ENCODE measurements at regions not wholly inside any gene's neighbourhood (a gene's known extent, or its start where the extent isn't known, plus 50 kb on each side); places are given as distances from the start of the nearest gene placed in this dataset.

GRCh38 chr5:18179579-18179978 lies 545.3 kb downstream of the TAF11L14 start:
- FAIRE-seq: no peak

DNA sequence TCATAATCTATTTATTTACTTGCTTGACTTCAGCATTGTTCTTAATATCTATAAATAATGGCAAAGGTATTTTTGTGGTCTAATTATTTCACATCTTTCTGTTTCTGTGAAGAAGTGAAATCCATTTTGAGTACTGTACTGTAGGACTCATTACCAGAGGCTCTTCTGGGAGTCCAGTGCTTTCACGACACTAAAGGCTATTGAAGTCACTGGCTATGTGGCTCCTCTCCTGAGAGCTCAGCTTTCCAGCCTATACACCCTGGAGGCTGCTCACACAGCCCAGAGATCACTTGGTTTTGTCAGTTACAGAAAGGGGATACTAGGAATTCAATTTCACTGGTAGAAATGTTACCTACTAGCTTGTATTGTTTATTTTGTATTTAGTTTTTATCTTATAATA lies 547.3 kb downstream of the TAF11L14 start:
- no peak overlapping the region for H3K27ac ChIP-seq (ENCODE audit: control insufficient read depth, insufficient read depth, low read length)
- dilution Hi-C loops (cut with MboI; ENCODE audit: extremely low pct_ligation_motif_present, low sequenced_read_pairs): no loop called here

More at GRCh38 chr5:18179579-18179978, 545.3 kb downstream of the TAF11L14 start:
- H3K9me3 ChIP-seq (ENCODE audit: control insufficient read depth, low read depth, low read length): no peaks in the 10 kb centered on the region
- no peaks in the 10 kb centered on the region for H3K4me1 ChIP-seq (ENCODE audit: control insufficient read depth, extremely low read depth, insufficient read depth, low read length)
- H3K27me3 ChIP-seq (ENCODE audit: control insufficient read depth, extremely low read depth, insufficient read depth, low read length): no peaks in the 10 kb centered on the region
- no peaks in the 10 kb centered on the region for H3K9me1 ChIP-seq (ENCODE audit: control insufficient read depth, extremely low read depth, insufficient read depth, low read length)
- DNase-seq (ENCODE audit: low read depth, low spot score): no peak
- TF ChIP-seq, protein P1, sequence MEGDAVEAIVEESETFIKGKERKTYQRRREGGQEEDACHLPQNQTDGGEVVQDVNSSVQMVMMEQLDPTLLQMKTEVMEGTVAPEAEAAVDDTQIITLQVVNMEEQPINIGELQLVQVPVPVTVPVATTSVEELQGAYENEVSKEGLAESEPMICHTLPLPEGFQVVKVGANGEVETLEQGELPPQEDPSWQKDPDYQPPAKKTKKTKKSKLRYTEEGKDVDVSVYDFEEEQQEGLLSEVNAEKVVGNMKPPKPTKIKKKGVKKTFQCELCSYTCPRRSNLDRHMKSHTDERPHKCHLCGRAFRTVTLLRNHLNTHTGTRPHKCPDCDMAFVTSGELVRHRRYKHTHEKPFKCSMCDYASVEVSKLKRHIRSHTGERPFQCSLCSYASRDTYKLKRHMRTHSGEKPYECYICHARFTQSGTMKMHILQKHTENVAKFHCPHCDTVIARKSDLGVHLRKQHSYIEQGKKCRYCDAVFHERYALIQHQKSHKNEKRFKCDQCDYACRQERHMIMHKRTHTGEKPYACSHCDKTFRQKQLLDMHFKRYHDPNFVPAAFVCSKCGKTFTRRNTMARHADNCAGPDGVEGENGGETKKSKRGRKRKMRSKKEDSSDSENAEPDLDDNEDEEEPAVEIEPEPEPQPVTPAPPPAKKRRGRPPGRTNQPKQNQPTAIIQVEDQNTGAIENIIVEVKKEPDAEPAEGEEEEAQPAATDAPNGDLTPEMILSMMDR (optimal IDR thresholded peaks at IDR 0.05 in 1 of 3, IDR thresholded peaks at IDR 0.05 in 1 of 3, conservative IDR thresholded peaks at IDR 0.05 in 1 of 3; ENCODE audit: extremely low read depth in 1 of 3, insufficient read depth in 2 of 3, low read length in 3 of 3): no peak
- TF ChIP-seq EZH2 (IDR thresholded peaks at IDR 0.05; ENCODE audit: low read length): no peak
- H3K79me2 ChIP-seq (ENCODE audit: control insufficient read depth, insufficient read depth, low read length): no peaks in the 10 kb centered on the region
- H4K20me1 ChIP-seq (ENCODE audit: control insufficient read depth, extremely low read depth, insufficient read depth, low read length): no peaks in the 10 kb centered on the region
- no peak overlapping the region for H3K4me3 ChIP-seq (ENCODE audit: control insufficient read depth in 2 of 3, extremely low read depth in 1 of 3, insufficient read depth in 2 of 3, low read depth in 1 of 3, low read length in 3 of 3)
- no peak overlapping the region for H3K4me2 ChIP-seq (ENCODE audit: control insufficient read depth, extremely low read depth, insufficient read depth, low read depth, low read length)
- no peaks in the 10 kb centered on the region for H3K36me3 ChIP-seq (ENCODE audit: control insufficient read depth in 2 of 2, extremely low read depth in 1 of 2, insufficient read depth in 2 of 2, low read length in 2 of 2)
- no peak overlapping the region for H3K9ac ChIP-seq (ENCODE audit: control insufficient read depth, extremely low read depth, insufficient read depth, low read length)
- no peak overlapping the region for H2AFZ ChIP-seq (ENCODE audit: control insufficient read depth, low read length)
- no peak overlapping the region for H3K27ac ChIP-seq (ENCODE audit: control insufficient read depth, insufficient read depth, low read length)
- dilution Hi-C loops (cut with MboI; ENCODE audit: extremely low pct_ligation_motif_present, low sequenced_read_pairs): no loop called here

More for the DNA sequence above, 547.3 kb downstream of the TAF11L14 start:
- Histone ChIP-seq H3K9me1 (ENCODE audit: control insufficient read depth, extremely low read depth, insufficient read depth, low read length) (no peaks in the 10 kb centered on the region), H3K4me1 (ENCODE audit: control insufficient read depth, extremely low read depth, insufficient read depth, low read length) (no peaks in the 10 kb centered on the region), H3K36me3 (ENCODE audit: control insufficient read depth in 2 of 2, extremely low read depth in 1 of 2, insufficient read depth in 2 of 2, low read length in 2 of 2) (no peaks in the 10 kb centered on the region), H3K9me3 (ENCODE audit: control insufficient read depth, low read depth, low read length) (no peaks in the 10 kb centered on the region), H3K9ac (ENCODE audit: control insufficient read depth, extremely low read depth, insufficient read depth, low read length) (no peak overlapping the region), H3K27me3 (ENCODE audit: control insufficient read depth, extremely low read depth, insufficient read depth, low read length) (no peaks in the 10 kb centered on the region), H3K4me3 (ENCODE audit: control insufficient read depth in 2 of 3, extremely low read depth in 1 of 3, insufficient read depth in 2 of 3, low read depth in 1 of 3, low read length in 3 of 3) (no peak overlapping the region), H3K79me2 (ENCODE audit: control insufficient read depth, insufficient read depth, low read length) (no peaks in the 10 kb centered on the region), H3K4me2 (ENCODE audit: control insufficient read depth, extremely low read depth, insufficient read depth, low read depth, low read length) (no peak overlapping the region), H2AFZ (ENCODE audit: control insufficient read depth, low read length) (no peak overlapping the region), H4K20me1 (ENCODE audit: control insufficient read depth, extremely low read depth, insufficient read depth, low read length) (no peaks in the 10 kb centered on the region)
- DNase-seq (ENCODE audit: low read depth, low spot score) (no peak), FAIRE-seq (no peak)
- TF ChIP-seq EZH2 (IDR thresholded peaks at IDR 0.05; ENCODE audit: low read length): no peak
- TF ChIP-seq, protein P1 (optimal IDR thresholded peaks at IDR 0.05 in 1 of 3, IDR thresholded peaks at IDR 0.05 in 1 of 3, conservative IDR thresholded peaks at IDR 0.05 in 1 of 3; ENCODE audit: extremely low read depth in 1 of 3, insufficient read depth in 2 of 3, low read length in 3 of 3): no peak
